Panc1 (cell line): ENCODE measurements at regions not wholly inside any gene's neighbourhood (a gene's known extent, or its start where the extent isn't known, plus 50 kb on each side); places are given as distances from the start of the nearest gene placed in this dataset.

ENCODE experiments used
- POLR2AphosphoS5 ChIP-seq: IDR thresholded peaks from 2 replicates; pipeline ENCODE4 v1.6.1; 2012; ENCODE audit warnings: mild to moderate bottlenecking, low read depth, low read length, moderate library complexity
- REST ChIP-seq, 2 experiments: IDR thresholded peaks; 2 replicates each; pipeline ENCODE4 v1.6.1; 2011 to 2012; ENCODE audit warnings: low read depth in 2 of 2, control low read depth in 1 of 2, low read length in 1 of 2, mild to moderate bottlenecking in 1 of 2, moderate library complexity in 1 of 2; ENCODE audit not compliant: insufficient read depth in 1 of 2
- SIN3A ChIP-seq: IDR thresholded peaks from 2 replicates; pipeline ENCODE4 v1.6.1; 2012; ENCODE audit warnings: low read depth, mild to moderate bottlenecking, low read length, moderate library complexity, borderline replicate concordance; ENCODE audit not compliant: insufficient read depth
- TF ChIP-seq, protein P1 (sequence below): fragments of 450-650 bp; IDR thresholded peaks from 2 replicates; pipeline ENCODE4 v1.5.1; 2017; ENCODE audit warnings: mild to moderate bottlenecking

GRCh38 chr12:3389986-3390385 is 101.0 kb upstream of the PRMT8 start:
- TF ChIP-seq, protein P1, sequence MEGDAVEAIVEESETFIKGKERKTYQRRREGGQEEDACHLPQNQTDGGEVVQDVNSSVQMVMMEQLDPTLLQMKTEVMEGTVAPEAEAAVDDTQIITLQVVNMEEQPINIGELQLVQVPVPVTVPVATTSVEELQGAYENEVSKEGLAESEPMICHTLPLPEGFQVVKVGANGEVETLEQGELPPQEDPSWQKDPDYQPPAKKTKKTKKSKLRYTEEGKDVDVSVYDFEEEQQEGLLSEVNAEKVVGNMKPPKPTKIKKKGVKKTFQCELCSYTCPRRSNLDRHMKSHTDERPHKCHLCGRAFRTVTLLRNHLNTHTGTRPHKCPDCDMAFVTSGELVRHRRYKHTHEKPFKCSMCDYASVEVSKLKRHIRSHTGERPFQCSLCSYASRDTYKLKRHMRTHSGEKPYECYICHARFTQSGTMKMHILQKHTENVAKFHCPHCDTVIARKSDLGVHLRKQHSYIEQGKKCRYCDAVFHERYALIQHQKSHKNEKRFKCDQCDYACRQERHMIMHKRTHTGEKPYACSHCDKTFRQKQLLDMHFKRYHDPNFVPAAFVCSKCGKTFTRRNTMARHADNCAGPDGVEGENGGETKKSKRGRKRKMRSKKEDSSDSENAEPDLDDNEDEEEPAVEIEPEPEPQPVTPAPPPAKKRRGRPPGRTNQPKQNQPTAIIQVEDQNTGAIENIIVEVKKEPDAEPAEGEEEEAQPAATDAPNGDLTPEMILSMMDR = no peak
- TF ChIP-seq POLR2AphosphoS5 = no peak
- TF ChIP-seq SIN3A = no peak
- no peak for TF ChIP-seq REST (IDR thresholded peaks at IDR 0.05; ENCODE audit: insufficient read depth in 1 of 2, low read depth in 2 of 2, low read length in 1 of 2)
